Lower lobe of right lung (tissue), 2 donors: ENCODE measurements at regions not wholly inside any gene's neighbourhood (a gene's known extent, or its start where the extent isn't known, plus 50 kb on each side); places are given as distances from the start of the nearest gene placed in this dataset.

ENCODE experiments used
- ATAC-seq, 2 donors: fragments of 200-7000 bp; cut with Tn5 transposase; one replicate each; pipeline ENCODE4 v1.9.1; 2020 to 2022; ENCODE audit warnings: mild to moderate bottlenecking in 2 of 2, moderate library complexity in 2 of 2
- DNase-seq: peaks from one replicate; pipeline ENCODE4 v3.0.0-alpha.2; 2020
- H3K27ac ChIP-seq: fragments of 200-600 bp; one replicate; pipeline ENCODE4 v1.8.0; 2022
- H3K27me3 ChIP-seq: fragments of 200-600 bp; one replicate; pipeline ENCODE4 v1.8.0; 2022; ENCODE audit warnings: low read depth
- H3K36me3 ChIP-seq: fragments of 200-600 bp; one replicate; pipeline ENCODE4 v1.8.0; 2022; ENCODE audit warnings: mild to moderate bottlenecking
- H3K4me1 ChIP-seq: fragments of 200-600 bp; one replicate; pipeline ENCODE4 v1.8.0; 2022
- H3K4me3 ChIP-seq: fragments of 200-600 bp; one replicate; pipeline ENCODE4 v1.8.0; 2022; ENCODE audit warnings: mild to moderate bottlenecking
- H3K9me3 ChIP-seq: fragments of 200-600 bp; one replicate; pipeline ENCODE4 v1.8.0; 2022
- intact Hi-C: fragments of 100-400 bp; cut with DNase I; formaldehyde crosslinking; loops from one replicate; pipeline ENCODE4 v1.11.0; 2022
- TF ChIP-seq, protein P1 (sequence below): fragments of 200-600 bp; IDR thresholded peaks from one replicate; pipeline ENCODE4 v1.8.0; 2022; ENCODE audit warnings: antibody characterized with exemption, mild to moderate bottlenecking
- donor health status: DM: no; HTN: yes; CAD: no; lungs with severe emphysema.

DNA sequence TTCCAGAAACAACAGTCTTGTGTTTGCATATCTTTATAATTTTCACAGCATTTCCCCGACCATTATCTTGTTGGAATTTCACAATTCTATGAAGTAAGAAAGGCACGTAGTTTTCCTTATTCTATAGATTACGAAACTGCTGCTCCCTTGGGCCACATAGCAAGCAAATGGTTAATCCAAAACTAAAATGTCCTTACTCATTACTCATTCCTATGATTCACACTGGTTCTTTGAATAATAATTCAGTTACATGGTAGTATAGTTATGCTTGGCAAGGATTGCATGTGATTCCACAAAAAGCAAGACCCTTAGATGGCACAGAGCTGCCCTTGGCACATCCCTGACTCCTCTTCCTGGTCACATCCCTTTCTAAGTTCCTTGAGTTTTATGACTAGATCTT lies 51.2 kb downstream of the OR13H1 start:
- ATAC-seq = no peak
- no peak overlapping the region for H3K27ac ChIP-seq
- H3K36me3 ChIP-seq = no peaks in the 10 kb centered on the region
- H3K4me3 ChIP-seq = no peak overlapping the region
- H3K9me3 ChIP-seq = no peaks in the 10 kb centered on the region
- TF ChIP-seq, protein P1, sequence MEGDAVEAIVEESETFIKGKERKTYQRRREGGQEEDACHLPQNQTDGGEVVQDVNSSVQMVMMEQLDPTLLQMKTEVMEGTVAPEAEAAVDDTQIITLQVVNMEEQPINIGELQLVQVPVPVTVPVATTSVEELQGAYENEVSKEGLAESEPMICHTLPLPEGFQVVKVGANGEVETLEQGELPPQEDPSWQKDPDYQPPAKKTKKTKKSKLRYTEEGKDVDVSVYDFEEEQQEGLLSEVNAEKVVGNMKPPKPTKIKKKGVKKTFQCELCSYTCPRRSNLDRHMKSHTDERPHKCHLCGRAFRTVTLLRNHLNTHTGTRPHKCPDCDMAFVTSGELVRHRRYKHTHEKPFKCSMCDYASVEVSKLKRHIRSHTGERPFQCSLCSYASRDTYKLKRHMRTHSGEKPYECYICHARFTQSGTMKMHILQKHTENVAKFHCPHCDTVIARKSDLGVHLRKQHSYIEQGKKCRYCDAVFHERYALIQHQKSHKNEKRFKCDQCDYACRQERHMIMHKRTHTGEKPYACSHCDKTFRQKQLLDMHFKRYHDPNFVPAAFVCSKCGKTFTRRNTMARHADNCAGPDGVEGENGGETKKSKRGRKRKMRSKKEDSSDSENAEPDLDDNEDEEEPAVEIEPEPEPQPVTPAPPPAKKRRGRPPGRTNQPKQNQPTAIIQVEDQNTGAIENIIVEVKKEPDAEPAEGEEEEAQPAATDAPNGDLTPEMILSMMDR = no peak
- intact Hi-C loops = no loop called here
- no peaks in the 10 kb centered on the region for H3K27me3 ChIP-seq
- no peaks in the 10 kb centered on the region for H3K4me1 ChIP-seq
- DNase-seq = no peak

DNA sequence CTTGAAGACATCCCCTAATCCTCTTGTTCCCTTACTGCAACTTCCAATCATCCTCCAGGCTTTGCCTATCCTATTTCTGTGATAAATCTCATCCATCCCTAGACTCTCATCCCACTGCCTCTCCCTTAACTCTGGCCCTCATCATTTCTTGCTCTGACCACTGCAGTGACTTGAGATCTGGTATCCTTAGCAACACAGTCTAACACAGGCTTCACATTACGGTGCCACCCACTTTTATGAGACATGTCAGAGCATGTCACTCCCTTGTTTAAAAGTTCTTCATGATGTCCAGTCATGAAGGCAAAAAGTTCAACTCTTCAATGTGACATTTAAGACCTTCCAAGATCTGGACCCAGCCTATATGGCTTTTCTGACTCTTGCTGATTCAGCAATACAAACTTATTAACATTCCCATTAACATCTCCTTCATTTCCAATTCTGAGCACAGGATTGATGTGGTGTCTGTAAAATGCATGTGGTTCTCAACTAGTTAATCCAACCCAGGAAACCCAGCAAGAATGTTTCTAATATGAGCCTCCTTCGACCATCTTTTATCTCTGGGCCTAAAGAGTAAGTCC lies 64.0 kb downstream of the OR13H1 start:
- Histone ChIP-seq H3K36me3 (no peaks in the 10 kb centered on the region), H3K9me3 (no peaks in the 10 kb centered on the region), H3K4me1 (no peaks in the 10 kb centered on the region), H3K27me3 (no peaks in the 10 kb centered on the region), H3K4me3 (no peak overlapping the region), H3K27ac (no peak overlapping the region)
- ATAC-seq (no peak), DNase-seq (no peak)
- intact Hi-C loops = no loop called here
- TF ChIP-seq, protein P1 = no peak

DNA sequence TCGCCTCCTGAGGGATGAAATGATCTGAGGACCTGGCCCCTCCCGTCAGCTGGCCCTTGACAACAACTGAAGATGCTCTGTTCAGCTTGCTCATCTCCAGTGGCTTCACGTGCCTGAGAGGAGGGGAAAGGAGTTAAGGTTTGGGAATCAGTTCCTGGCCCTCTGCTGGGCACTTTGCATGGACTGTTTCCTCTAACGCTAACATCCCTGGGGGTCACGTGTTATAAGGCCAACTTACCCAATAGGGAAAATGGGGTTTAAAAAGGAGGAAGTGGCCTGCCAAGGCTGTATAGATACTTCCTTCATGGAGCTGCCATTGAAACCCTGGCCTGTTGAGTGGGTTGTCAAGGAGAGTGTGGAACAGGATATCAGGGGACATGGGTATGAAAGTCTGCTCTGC lies 65.6 kb downstream of the OR13H1 start:
- H3K9me3 ChIP-seq = no peaks in the 10 kb centered on the region
- intact Hi-C loops = no loop called here
- H3K4me1 ChIP-seq = no peaks in the 10 kb centered on the region
- ATAC-seq = no peak
- no peaks in the 10 kb centered on the region for H3K27me3 ChIP-seq
- no peak overlapping the region for H3K4me3 ChIP-seq
- TF ChIP-seq, protein P1 = no peak
- no peak overlapping the region for H3K27ac ChIP-seq
- no peaks in the 10 kb centered on the region for H3K36me3 ChIP-seq
- no peak for DNase-seq

DNA sequence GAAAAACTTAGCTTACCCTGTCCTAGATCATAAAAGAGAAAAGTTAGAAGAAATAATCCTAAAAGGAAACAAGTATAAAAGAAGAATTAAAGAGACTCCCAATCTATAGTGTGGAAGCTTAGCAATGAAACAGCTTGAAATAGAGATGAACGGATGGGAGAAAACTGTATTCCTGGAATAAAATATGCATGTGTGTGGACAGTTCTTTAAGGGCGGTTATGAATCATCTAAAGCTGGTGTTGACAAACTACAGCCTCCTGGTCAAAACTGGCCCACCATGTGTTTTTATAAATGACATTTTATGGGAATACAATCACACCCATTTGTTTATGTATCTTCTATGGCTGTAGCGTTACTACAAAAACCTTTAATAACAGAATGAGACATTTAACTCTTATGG lies 69.4 kb downstream of the OR13H1 start:
- TF ChIP-seq, protein P1 = no peak
- H3K4me3 ChIP-seq = no peak overlapping the region
- no peak for DNase-seq
- no peaks in the 10 kb centered on the region for H3K9me3 ChIP-seq
- ATAC-seq = no peak
- H3K27me3 ChIP-seq = no peaks in the 10 kb centered on the region
- no peaks in the 10 kb centered on the region for H3K4me1 ChIP-seq
- no peak overlapping the region for H3K27ac ChIP-seq
- intact Hi-C loops = no loop called here
- H3K36me3 ChIP-seq = no peaks in the 10 kb centered on the region

DNA sequence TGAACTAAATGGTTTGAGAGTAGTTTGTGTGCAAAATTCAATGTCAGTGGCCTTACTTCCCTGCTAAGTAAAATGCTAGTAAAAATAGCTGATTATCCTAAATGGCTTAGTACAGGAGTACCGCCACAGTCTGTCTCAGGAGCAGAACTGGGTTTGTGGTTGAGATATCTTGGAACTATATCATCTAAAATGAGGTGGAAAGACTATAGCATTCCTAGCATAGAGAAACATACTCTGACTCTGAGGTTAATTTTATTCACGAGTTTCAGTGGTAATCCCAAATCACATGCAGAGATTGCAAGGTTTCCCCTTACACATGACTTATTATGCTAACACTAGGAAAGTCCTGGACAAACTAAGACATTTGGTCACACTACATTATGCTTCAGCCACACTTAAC lies 70.4 kb downstream of the OR13H1 start:
- DNase-seq (no peak), ATAC-seq (no peak)
- Histone ChIP-seq H3K4me3 (no peak overlapping the region), H3K27ac (no peak overlapping the region), H3K27me3 (no peaks in the 10 kb centered on the region), H3K4me1 (no peaks in the 10 kb centered on the region), H3K36me3 (no peaks in the 10 kb centered on the region), H3K9me3 (no peaks in the 10 kb centered on the region)
- intact Hi-C loops = no loop called here
- TF ChIP-seq, protein P1 = no peak

DNA sequence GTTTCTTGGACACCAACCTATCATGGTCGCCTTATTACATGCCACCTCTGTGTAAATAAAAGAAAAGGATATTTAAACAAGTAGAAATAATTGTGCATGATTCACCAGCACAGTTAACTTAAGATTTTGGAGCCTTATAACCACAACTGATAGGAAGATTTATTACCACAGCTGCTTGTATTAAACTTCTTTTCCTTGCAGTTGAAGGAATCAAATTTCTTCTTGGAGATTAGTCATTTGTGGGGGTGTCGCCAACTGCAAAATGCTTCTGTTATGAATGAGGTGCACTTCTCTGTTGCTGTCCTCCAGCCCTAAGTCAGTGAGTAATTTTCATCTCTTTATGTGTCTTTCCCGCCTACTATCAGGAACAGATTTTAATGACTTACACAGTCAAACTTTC lies 73.3 kb downstream of the OR13H1 start:
- Histone ChIP-seq H3K9me3 (no peaks in the 10 kb centered on the region), H3K36me3 (no peaks in the 10 kb centered on the region), H3K4me1 (no peaks in the 10 kb centered on the region), H3K27ac (no peak overlapping the region), H3K27me3 (no peaks in the 10 kb centered on the region), H3K4me3 (no peak overlapping the region)
- intact Hi-C loops = no loop called here
- no peak for DNase-seq
- TF ChIP-seq, protein P1 = no peak
- ATAC-seq = no peak
